HCT116 (cell line): ENCODE measurements at regions not wholly inside any gene's neighbourhood (a gene's known extent, or its start where the extent isn't known, plus 50 kb on each side); places are given as distances from the start of the nearest gene placed in this dataset.
"Not testable (repeated sequence)": the region's sequence is repeated elsewhere in the genome, so short reads cannot be mapped to it uniquely, and the experiment has no call there.

Experiments
- EZH2 ChIP-seq: fragments of 200-600 bp; sonication (generic); IDR thresholded peaks from 2 replicates; pipeline ENCODE4 v1.6.1; 2017; ENCODE audit warnings: antibody characterized with exemption, mixed run types
- POLR2A ChIP-seq: IDR thresholded peaks from 2 replicates; pipeline ENCODE4 v1.7.0; 2011; ENCODE audit warnings: borderline replicate concordance; ENCODE audit not compliant: insufficient read depth, insufficient read length; ENCODE audit errors: extremely low read depth
- RAD21 ChIP-seq: IDR thresholded peaks from 2 replicates; pipeline ENCODE4 v1.6.1; 2012; ENCODE audit warnings: low read depth, mild to moderate bottlenecking
- SRF ChIP-seq: IDR thresholded peaks from 2 replicates; pipeline ENCODE4 v1.6.1; 2012; ENCODE audit warnings: low read depth
- TCF7L2 ChIP-seq: IDR thresholded peaks from 2 replicates; pipeline ENCODE4 v1.7.0; 2011; ENCODE audit warnings: borderline replicate concordance, inconsistent platforms; ENCODE audit not compliant: insufficient read depth, insufficient read length; ENCODE audit errors: extremely low read depth
- YY1 ChIP-seq: IDR thresholded peaks from 2 replicates; pipeline ENCODE4 v1.6.1; 2011; ENCODE audit warnings: low read length, low read depth, moderate library complexity, mild to moderate bottlenecking; ENCODE audit not compliant: insufficient replicate concordance; ENCODE audit errors: extremely low read depth
- TF ChIP-seq, protein P1 (sequence below), 3 experiments: fragments of 200-600 bp in 1 of 3; sonication (generic) in 1 of 3; IDR thresholded peaks in 2 of 3; conservative IDR thresholded peaks in 1 of 3; 2 replicates each; pipeline ENCODE4 v1.5.1; 2012 to 2017; ENCODE audit warnings: low read depth in 2 of 3, low read length in 2 of 3, antibody characterized with exemption in 1 of 3, borderline replicate concordance in 1 of 3, control low read depth in 1 of 3, mild to moderate bottlenecking in 1 of 3, mixed read lengths in 1 of 3, mixed run types in 1 of 3, moderate library complexity in 1 of 3; ENCODE audit not compliant: insufficient read depth in 1 of 3
- TF ChIP-seq, protein P2 (sequence below): IDR thresholded peaks from 2 replicates; pipeline ENCODE4 v1.6.1; 2011; ENCODE audit warnings: mild to moderate bottlenecking, low read length, moderate library complexity; ENCODE audit not compliant: insufficient replicate concordance; ENCODE audit errors: extremely low read depth

GRCh38 chr16:33961536-33961935 lies 502.1 kb downstream of the TP53TG3F start:
- TF ChIP-seq, protein P1, sequence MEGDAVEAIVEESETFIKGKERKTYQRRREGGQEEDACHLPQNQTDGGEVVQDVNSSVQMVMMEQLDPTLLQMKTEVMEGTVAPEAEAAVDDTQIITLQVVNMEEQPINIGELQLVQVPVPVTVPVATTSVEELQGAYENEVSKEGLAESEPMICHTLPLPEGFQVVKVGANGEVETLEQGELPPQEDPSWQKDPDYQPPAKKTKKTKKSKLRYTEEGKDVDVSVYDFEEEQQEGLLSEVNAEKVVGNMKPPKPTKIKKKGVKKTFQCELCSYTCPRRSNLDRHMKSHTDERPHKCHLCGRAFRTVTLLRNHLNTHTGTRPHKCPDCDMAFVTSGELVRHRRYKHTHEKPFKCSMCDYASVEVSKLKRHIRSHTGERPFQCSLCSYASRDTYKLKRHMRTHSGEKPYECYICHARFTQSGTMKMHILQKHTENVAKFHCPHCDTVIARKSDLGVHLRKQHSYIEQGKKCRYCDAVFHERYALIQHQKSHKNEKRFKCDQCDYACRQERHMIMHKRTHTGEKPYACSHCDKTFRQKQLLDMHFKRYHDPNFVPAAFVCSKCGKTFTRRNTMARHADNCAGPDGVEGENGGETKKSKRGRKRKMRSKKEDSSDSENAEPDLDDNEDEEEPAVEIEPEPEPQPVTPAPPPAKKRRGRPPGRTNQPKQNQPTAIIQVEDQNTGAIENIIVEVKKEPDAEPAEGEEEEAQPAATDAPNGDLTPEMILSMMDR (IDR thresholded peaks at IDR 0.05 in 2 of 3, conservative IDR thresholded peaks at IDR 0.05 in 1 of 3; ENCODE audit: borderline replicate concordance in 1 of 3, insufficient read depth in 1 of 3, low read depth in 2 of 3, low read length in 2 of 3) = not testable (repeated sequence)
- TF ChIP-seq YY1, TCF7L2, SRF, POLR2A, EZH2, RAD21: not testable (repeated sequence)
- TF ChIP-seq, protein P2, sequence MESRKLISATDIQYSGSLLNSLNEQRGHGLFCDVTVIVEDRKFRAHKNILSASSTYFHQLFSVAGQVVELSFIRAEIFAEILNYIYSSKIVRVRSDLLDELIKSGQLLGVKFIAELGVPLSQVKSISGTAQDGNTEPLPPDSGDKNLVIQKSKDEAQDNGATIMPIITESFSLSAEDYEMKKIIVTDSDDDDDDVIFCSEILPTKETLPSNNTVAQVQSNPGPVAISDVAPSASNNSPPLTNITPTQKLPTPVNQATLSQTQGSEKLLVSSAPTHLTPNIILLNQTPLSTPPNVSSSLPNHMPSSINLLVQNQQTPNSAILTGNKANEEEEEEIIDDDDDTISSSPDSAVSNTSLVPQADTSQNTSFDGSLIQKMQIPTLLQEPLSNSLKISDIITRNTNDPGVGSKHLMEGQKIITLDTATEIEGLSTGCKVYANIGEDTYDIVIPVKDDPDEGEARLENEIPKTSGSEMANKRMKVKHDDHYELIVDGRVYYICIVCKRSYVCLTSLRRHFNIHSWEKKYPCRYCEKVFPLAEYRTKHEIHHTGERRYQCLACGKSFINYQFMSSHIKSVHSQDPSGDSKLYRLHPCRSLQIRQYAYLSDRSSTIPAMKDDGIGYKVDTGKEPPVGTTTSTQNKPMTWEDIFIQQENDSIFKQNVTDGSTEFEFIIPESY = not testable (repeated sequence)
